ENCODE measurements at regions not wholly inside any gene's neighbourhood (a gene's known extent, or its start where the extent isn't known, plus 50 kb on each side); places are given as distances from the start of the nearest gene placed in this dataset.

GRCh38 chr3:194767446-194768207, 81.9 kb downstream of the FAM43A start:
- Histone ChIP-seq H3K4me2 (no peak overlapping the region), H3K4me3 (no peak overlapping the region), H3K27ac (no peak overlapping the region), H3K4me1 (no peaks in the 10 kb centered on the region), H3K9me3 (no peaks in the 10 kb centered on the region)
- FAIRE-seq, result no peak
- TF ChIP-seq PBX3 (IDR thresholded peaks at IDR 0.05) (no peak), E2F6 (IDR thresholded peaks at IDR 0.05; ENCODE audit: borderline replicate concordance, low read depth) (no peak), RARB (CRISPR knock-in tag; IDR thresholded peaks at IDR 0.05) (no peak), POLR2AphosphoS2 (conservative IDR thresholded peaks at IDR 0.05; ENCODE audit: low read length) (no peak), TFCP2L1 (CRISPR knock-in tag; IDR thresholded peaks at IDR 0.05) (no peak), ZFP36 (IDR thresholded peaks at IDR 0.05; ENCODE audit: borderline replicate concordance, partially characterized antibody) (no peak), USF2 (IDR thresholded peaks at IDR 0.05) (no peak), ATOH8 (CRISPR knock-in tag; IDR thresholded peaks at IDR 0.05; ENCODE audit: low read depth) (no peak), MAZ (IDR thresholded peaks at IDR 0.05; ENCODE audit: borderline replicate concordance, low read depth, low read length) (no peak)
- ChIA-PET POLR2A (no interaction called here), CTCF (interaction anchor here (1.1 kb wide), 1 partner anchor 21 kb away, joined by 3 read pairs; no protein-coding TSS in a partner anchor)
- WGBS (ENCODE audit: missing lambda C conversion rate), result 76% methylated on average over 8 of the region's 8 CpGs
- ATAC-seq, result no peak
- DNase-seq (ENCODE audit: low read depth in 1 of 2, low spot score in 1 of 2), result no peak

GRCh38 chr3:194768586-194768985, 82.9 kb downstream of the FAM43A start:
- Histone ChIP-seq H3K4me1 (peaks cover 8% of the 10 kb centered on the region; the same call in 1 of the 3 replicates), H3K4me2 (peak overlapping the region; percentile 56), H3K27ac (peak overlapping the region; percentile 16 to 57; a peak in 4 of 6 replicates), H3K4me3 (no peak overlapping the region), H3K9me3 (no peaks in the 10 kb centered on the region)
- DNase-seq (ENCODE audit: low read depth in 1 of 2, low spot score in 1 of 2) (no peak), FAIRE-seq (no peak), ATAC-seq (peak; percentile 3 to 6; a peak in 2 of 6 replicates)
- 90% methylated on average over 6 of the region's 10 CpGs for WGBS (ENCODE audit: missing lambda C conversion rate)
- TF ChIP-seq CTCF (IDR thresholded peaks at IDR 0.05), result no peak
- no peak for TF ChIP-seq NR3C1 (IDR thresholded peaks at IDR 0.05)
- no peak for TF ChIP-seq USF2 (IDR thresholded peaks at IDR 0.05)
- no peak for TF ChIP-seq ZNF302 (CRISPR knock-in tag; IDR thresholded peaks at IDR 0.05)
- TF ChIP-seq JUN (IDR thresholded peaks at IDR 0.05), result no peak
- CTCF ChIA-PET, result interaction anchor here (0.9 to 1.0 kb wide), 2 partner anchors 81 to 497 kb away, joined by 3 read pairs; no protein-coding TSS in a partner anchor
- POLR2A ChIA-PET, result interaction anchor here (1.0 to 1.3 kb wide), 2 partner anchors 81 to 102 kb away, joined by 5 to 7 read pairs; no protein-coding TSS in a partner anchor

All from A549 (cell line).